Skeletal muscle tissue (tissue), 4 donors: ENCODE measurements at regions not wholly inside any gene's neighbourhood (a gene's known extent, or its start where the extent isn't known, plus 50 kb on each side); places are given as distances from the start of the nearest gene placed in this dataset. TPM values are rescaled to one million over a fixed set of nuclear protein-coding genes. Genes with fewer than 3 reads are reported as not detected.

Experiments used
- H3K27ac ChIP-seq: one replicate; pipeline ENCODE4 v1.7.0; 2013; ENCODE audit warnings: mild to moderate bottlenecking, low read depth, low read length, inconsistent platforms
- H3K27me3 ChIP-seq, 3 donors: one replicate each; pipeline ENCODE4 v1.7.0; 2013; ENCODE audit warnings: low read length in 3 of 3; ENCODE audit not compliant: control insufficient read depth in 3 of 3, insufficient read depth in 3 of 3
- H3K36me3 ChIP-seq, 3 donors: one replicate each; pipeline ENCODE4 v1.7.0; 2013; ENCODE audit warnings: low read length in 3 of 3; ENCODE audit not compliant: control insufficient read depth in 3 of 3, insufficient read depth in 3 of 3
- H3K4me1 ChIP-seq, 3 donors: one replicate each; pipeline ENCODE4 v1.7.0; 2013; ENCODE audit warnings: low read length in 3 of 3, mild to moderate bottlenecking in 3 of 3; ENCODE audit not compliant: control insufficient read depth in 3 of 3, insufficient read depth in 3 of 3
- H3K4me3 ChIP-seq, 3 donors: one replicate each; pipeline ENCODE4 v1.7.0; 2013; ENCODE audit warnings: low read length in 3 of 3
- H3K9ac ChIP-seq, 3 donors: one replicate each; pipeline ENCODE4 v1.7.0; 2013; ENCODE audit warnings: low read length in 3 of 3, mild to moderate bottlenecking in 3 of 3, moderate library complexity in 2 of 3, low read depth in 1 of 3
- H3K9me3 ChIP-seq, 3 donors: one replicate each; pipeline ENCODE4 v1.7.0; 2013; ENCODE audit warnings: low read length in 3 of 3; ENCODE audit not compliant: control insufficient read depth in 3 of 3
- small RNA-seq: library from RNA; depleted of rRNA; stranded (forward); fragments of <200 nt; gene quantifications from one replicate; pipeline ENCODE3, GENCODE V24; 2014
- donor health status: Osteomylitis.

DNA sequence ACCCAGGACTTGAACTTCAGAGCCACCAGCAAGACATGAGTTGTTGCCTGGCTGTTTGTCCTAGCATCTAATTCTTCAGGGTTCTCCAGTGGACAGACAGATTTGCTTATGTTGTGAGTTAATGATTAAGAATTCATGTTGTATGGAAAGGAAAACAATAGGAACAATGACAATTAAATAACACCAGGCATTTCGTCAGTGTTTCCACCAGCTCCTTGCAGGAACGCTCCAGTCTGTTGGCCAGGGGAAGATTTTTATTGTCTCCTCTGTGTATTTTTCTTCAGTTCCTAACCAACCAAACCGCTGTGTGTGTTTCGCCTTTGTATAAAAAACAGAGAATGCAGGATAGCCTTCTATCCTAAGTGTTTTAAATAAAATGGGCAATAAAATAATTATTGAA, 64.4 kb upstream of the PTGFR start:
- Histone ChIP-seq H3K4me3 (no peak overlapping the region), H3K27me3 (no peaks in the 10 kb centered on the region), H3K4me1 (no peaks in the 10 kb centered on the region), H3K9ac (no peak overlapping the region), H3K36me3 (no peaks in the 10 kb centered on the region), H3K27ac (no peak overlapping the region), H3K9me3 (no peaks in the 10 kb centered on the region)

DNA sequence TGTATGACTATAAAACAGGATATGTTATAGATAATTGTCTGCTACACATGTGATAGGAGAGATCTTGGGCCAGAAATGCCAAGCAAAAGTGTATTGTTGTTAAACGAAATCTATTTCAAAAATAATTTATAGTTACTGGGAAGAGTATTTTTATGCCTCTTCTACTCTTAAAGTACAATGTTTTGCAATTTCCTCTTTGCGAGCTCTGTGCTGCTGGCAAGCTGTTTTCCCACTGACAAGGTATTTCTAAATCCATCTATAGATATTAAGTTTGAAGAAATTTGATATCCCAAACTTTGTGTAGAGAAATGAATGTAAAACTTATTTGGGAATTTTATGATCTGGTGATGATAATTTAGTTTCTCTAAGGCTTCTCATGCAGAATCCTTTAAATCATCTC, 63.3 kb upstream of the PTGFR start:
- no peak overlapping the region for H3K27ac ChIP-seq
- H3K9ac ChIP-seq: no peak overlapping the region

DNA sequence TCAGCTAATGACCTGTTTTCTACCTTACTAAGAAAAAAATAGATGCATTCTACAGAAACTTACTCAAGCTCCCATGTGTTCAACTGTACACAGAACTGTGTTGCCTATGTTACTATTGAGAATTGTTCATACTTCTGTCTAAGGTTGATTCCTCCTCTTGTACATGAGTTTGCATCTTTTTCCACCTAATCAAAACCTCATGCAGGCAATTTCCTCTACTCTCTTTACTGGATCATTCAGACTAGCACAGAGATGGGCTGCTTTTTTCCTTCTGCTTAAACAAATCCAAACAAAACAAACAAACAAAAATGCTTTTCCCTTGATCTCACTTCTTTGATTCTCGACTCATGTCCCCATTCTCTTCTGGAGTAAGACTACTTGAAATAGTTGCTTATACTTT, 58.8 kb upstream of the PTGFR start:
- no peaks in the 10 kb centered on the region for H3K27me3 ChIP-seq
- no peaks in the 10 kb centered on the region for H3K9me3 ChIP-seq
- no peak overlapping the region for H3K4me3 ChIP-seq
- H3K9ac ChIP-seq: no peak overlapping the region
- no peaks in the 10 kb centered on the region for H3K4me1 ChIP-seq
- no peaks in the 10 kb centered on the region for H3K36me3 ChIP-seq
- no peak overlapping the region for H3K27ac ChIP-seq

More for the DNA sequence above, 63.3 kb upstream of the PTGFR start:
- no peaks in the 10 kb centered on the region for H3K4me1 ChIP-seq
- no peaks in the 10 kb centered on the region for H3K9me3 ChIP-seq
- H3K4me3 ChIP-seq: no peak overlapping the region
- no peaks in the 10 kb centered on the region for H3K27me3 ChIP-seq
- no peaks in the 10 kb centered on the region for H3K36me3 ChIP-seq

DNA sequence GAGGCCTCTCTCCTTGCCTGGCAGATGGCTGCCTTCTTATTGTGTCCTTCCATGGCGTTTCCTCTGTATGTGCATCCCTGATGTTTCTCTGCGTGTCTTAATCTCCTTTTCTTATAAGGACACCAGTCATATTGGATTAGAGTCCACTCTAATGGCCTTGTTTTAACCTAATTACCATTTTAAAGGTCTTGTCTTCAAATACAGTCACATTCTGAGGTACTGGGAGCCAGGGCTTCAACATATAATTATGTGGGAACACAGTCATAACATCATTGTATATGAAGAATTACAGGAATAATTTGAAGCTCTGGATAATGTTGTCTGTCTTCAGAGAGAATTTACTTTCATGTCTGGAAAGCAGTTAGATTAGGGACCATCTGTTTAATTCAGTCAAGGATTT, 56.4 kb upstream of the PTGFR start:
- no peak overlapping the region for H3K9ac ChIP-seq
- no peak overlapping the region for H3K27ac ChIP-seq
- no peaks in the 10 kb centered on the region for H3K36me3 ChIP-seq
- no peak overlapping the region for H3K4me3 ChIP-seq
- H3K27me3 ChIP-seq: no peaks in the 10 kb centered on the region
- H3K9me3 ChIP-seq: no peaks in the 10 kb centered on the region
- no peaks in the 10 kb centered on the region for H3K4me1 ChIP-seq

DNA sequence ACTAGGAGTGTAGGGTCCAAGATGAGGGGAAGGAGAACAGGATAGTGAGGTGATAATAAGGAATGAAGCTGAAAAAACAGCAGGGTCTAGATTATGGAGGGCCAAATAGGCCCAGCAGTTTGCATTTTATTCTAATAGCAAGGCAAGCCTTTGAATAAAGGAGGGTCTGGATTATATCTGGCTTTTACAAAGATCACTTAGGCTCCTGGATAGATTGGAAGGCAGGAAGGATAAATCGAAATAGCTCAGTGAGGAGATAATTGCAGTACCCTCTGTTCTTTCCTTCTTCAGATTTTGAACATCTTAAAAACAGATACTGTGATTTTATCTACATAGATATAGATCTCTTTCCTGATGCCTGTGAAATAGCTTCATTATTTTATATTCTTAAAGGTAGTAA, 53.8 kb upstream of the PTGFR start:
- H3K9me3 ChIP-seq: no peaks in the 10 kb centered on the region
- no peaks in the 10 kb centered on the region for H3K27me3 ChIP-seq
- H3K4me3 ChIP-seq: no peak overlapping the region
- no peak overlapping the region for H3K9ac ChIP-seq
- H3K27ac ChIP-seq: no peak overlapping the region
- H3K36me3 ChIP-seq: no peaks in the 10 kb centered on the region
- no peaks in the 10 kb centered on the region for H3K4me1 ChIP-seq

DNA sequence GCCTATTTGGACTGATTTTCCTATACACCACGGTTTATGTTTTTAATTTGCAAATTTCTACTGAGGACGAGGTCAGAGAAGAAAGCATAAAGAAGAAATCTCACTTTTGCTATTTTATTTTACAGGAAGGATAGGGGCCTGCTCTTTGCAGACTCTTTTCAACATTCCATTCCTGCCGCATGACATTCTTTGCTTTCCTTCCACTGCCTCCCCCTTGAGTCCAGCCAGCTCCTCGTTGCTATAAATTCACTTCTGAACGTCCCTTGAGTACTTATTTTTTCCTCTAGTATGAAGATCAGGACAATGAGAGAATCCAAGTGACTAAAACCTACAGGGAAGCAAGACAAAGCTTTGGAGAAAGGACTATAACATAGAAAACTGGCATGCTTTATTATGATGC, 53.4 kb upstream of the PTGFR start:
- Histone ChIP-seq H3K4me3 (no peak overlapping the region), H3K36me3 (no peaks in the 10 kb centered on the region), H3K9ac (no peak overlapping the region), H3K9me3 (no peaks in the 10 kb centered on the region), H3K27me3 (no peaks in the 10 kb centered on the region), H3K4me1 (no peaks in the 10 kb centered on the region), H3K27ac (no peak overlapping the region)

DNA sequence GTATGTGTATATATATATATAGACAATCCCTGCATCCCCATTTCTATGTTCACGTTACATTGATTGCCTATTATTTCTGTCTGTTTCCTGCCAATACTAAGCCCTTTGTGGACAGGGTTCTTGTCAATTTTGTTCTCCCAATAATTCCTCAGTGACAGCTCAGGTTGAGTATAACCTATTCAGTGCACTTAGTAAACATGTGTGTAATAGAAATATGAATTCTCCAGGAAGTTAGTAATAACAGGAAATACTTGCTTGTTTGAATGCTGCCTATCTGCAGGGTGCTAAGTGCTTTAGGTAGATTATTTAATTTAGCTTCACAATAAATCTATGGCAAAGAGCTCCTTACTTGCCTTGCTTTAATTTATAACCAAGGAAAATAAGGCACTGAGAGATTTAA, 52.8 kb upstream of the PTGFR start:
- no peaks in the 10 kb centered on the region for H3K36me3 ChIP-seq
- no peak overlapping the region for H3K9ac ChIP-seq
- H3K27ac ChIP-seq: no peak overlapping the region
- no peaks in the 10 kb centered on the region for H3K9me3 ChIP-seq
- no peaks in the 10 kb centered on the region for H3K27me3 ChIP-seq
- no peak overlapping the region for H3K4me3 ChIP-seq
- H3K4me1 ChIP-seq: no peaks in the 10 kb centered on the region

DNA sequence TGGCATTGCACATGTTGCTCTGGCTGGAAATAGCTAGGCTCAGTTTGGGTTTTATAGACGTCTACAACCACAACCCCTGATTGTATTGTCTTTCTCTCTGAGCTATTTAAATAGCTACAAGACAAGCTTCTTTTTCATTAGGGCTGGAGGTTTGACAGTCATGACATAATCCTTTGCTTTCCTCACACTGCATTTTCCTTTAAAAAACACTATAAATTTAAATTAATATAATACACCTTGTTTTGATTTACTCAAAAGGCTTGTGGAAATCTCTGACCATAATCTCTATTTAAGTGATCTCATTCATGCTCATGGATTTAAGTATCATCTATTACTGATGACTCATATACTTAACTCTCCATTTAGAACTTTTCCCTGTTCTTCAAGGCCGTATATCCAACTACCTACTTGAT, 50.4 kb upstream of the PTGFR start:
- H3K4me1 ChIP-seq: no peaks in the 10 kb centered on the region
- H3K36me3 ChIP-seq: no peaks in the 10 kb centered on the region
- no peak overlapping the region for H3K4me3 ChIP-seq
- H3K9me3 ChIP-seq: no peaks in the 10 kb centered on the region
- no peaks in the 10 kb centered on the region for H3K27me3 ChIP-seq
- no peak overlapping the region for H3K27ac ChIP-seq
- H3K9ac ChIP-seq: no peak overlapping the region

Small RNA genes in the stretch of these regions (small RNA-seq; reads per million reads assigned to genes)
- gene AC096531.1 (not detected), gene RNA5SP23 (not detected)
